Omental fat pad (tissue), 3 donors: ENCODE measurements at regions not wholly inside any gene's neighbourhood (a gene's known extent, or its start where the extent isn't known, plus 50 kb on each side); places are given as distances from the start of the nearest gene placed in this dataset.
A peak's percentile ranks its signal among the peaks of the same experiment; 100 is the strongest.

Source experiments
- ATAC-seq: fragments of 150-250 bp; one replicate; pipeline ENCODE4 v1.9.1; 2016; ENCODE audit warnings: mild to moderate bottlenecking, moderate library complexity; ENCODE audit not compliant: low FRiP score
- DNase-seq: peaks from one replicate; pipeline ENCODE4 v3.0.0-alpha.2; 2019; ENCODE audit warnings: low spot score
- TF ChIP-seq, protein P1 (sequence below), 3 donors: fragments of 450-650 bp; IDR thresholded peaks; one replicate each; pipeline ENCODE4 v1.5.1; 2016 to 2017; ENCODE audit warnings: antibody characterized with exemption in 3 of 3, mild to moderate bottlenecking in 3 of 3, moderate library complexity in 2 of 3

DNA sequence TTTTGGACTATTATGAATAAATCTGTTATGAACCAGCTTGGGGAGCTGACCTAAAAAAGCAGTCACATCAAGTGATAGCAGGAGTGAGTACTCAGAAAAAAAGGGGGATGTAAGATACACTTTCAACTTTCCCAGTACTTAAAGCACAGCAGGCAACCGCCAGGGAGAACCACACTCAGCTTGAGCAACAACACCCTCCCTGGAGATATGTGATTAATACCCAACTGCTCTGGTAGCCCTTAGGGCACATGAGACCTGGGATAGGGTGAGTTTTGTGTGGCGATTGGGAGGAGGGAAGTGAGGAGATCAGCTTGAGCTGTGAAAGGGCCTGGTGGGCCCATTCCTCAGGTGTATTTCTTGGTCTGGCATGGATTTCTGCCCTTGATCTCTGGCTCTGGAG is 220.3 kb upstream of the SFRP2 start:
- TF ChIP-seq, protein P1, sequence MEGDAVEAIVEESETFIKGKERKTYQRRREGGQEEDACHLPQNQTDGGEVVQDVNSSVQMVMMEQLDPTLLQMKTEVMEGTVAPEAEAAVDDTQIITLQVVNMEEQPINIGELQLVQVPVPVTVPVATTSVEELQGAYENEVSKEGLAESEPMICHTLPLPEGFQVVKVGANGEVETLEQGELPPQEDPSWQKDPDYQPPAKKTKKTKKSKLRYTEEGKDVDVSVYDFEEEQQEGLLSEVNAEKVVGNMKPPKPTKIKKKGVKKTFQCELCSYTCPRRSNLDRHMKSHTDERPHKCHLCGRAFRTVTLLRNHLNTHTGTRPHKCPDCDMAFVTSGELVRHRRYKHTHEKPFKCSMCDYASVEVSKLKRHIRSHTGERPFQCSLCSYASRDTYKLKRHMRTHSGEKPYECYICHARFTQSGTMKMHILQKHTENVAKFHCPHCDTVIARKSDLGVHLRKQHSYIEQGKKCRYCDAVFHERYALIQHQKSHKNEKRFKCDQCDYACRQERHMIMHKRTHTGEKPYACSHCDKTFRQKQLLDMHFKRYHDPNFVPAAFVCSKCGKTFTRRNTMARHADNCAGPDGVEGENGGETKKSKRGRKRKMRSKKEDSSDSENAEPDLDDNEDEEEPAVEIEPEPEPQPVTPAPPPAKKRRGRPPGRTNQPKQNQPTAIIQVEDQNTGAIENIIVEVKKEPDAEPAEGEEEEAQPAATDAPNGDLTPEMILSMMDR (IDR thresholded peaks at IDR 0.05): no peak
- no peak for DNase-seq
- no peak for ATAC-seq

DNA sequence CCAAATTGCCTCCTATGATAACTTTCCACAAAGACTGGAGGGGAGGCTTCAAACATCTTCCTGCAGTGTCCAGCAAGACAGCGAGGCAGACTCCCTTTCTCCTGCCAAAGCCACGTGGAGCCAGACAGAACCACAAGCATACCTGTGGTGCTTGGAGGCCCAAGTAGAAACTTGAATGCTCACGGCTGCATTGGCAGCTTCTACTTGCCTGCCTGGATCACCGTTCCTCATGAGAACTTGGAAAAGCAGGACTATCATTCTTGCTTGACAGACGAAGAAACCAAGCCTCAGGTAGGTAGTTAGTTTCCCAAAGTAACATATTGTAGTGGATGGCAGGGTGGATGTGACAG is 216.3 kb upstream of the SFRP2 start:
- TF ChIP-seq, protein P1 (IDR thresholded peaks at IDR 0.05): no peak
- DNase-seq (no peak), ATAC-seq (no peak)

DNA sequence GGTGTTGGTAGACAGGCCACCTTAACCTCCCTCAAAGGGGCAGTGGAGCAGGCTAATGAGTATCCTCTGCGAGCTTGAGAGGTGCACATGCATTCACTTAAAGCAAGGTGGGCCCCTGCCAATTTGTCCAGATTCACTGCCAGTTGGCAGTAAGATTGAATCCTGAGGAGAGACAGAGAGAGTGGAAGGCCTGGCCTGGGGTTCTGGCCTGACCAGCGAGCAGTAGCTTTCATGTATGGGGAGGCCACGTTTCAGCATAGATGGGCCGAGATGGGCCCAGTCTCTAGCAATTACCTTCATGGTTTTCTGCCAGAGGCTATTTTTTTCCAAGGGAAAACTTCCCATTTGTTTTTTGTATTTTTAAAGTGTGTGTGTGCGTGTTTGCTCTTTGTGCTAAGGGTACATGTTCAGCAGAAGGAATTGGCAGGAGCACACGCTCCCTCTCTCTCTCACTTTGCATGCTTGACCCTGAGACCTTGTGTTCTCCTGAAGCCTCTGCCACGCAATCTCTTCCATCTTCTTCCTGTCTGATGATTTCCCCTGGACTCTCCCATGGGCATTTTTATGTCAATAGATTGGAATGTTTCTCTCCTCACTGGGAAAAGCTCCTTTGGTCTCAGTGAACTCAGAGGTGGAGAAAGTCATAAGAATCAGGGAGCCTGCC is 215.8 kb upstream of the SFRP2 start:
- no peak for DNase-seq
- TF ChIP-seq, protein P1 (IDR thresholded peaks at IDR 0.05): no peak
- peak; percentile 98 for ATAC-seq

DNA sequence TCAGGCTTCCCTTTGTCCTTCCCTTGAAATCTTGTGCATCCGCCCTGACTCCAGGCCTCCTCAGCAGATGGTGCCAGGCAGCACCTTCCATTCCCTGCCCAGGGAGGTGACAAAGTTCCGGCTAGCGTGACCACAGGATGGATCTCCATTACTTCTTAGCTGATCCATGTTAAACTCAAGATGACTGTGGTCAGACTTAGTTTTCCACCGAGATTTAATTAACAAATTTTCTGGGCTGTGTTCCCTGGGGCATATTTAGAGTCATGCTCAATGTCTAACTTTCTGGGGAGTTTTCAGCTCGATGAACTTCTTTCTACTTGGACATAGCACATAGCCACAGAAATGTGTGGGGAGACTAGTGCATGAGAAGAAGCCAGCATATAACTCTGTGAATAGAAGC is 215.1 kb upstream of the SFRP2 start:
- TF ChIP-seq, protein P1 (IDR thresholded peaks at IDR 0.05): no peak
- ATAC-seq (no peak), DNase-seq (no peak)

DNA sequence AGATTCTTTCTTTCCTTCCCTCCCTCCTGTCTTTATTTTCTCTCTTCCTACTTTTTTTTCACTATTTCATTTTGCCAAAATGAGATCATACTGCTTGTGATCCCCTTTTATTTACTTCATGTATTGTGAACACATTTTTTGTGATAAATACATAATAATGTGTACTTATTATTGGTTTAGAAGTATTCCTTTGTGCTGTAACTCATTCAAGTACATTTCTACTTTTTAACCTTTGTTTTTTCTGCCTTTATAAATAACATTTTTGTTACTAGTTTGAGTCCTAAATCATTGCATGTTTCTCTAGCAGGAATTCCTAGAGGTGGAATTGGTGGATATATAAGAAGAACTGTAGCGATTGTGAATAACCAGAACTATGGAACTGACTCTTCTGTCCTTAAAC is 214.5 kb upstream of the SFRP2 start:
- TF ChIP-seq, protein P1 (IDR thresholded peaks at IDR 0.05): no peak
- ATAC-seq (no peak), DNase-seq (no peak)

DNA sequence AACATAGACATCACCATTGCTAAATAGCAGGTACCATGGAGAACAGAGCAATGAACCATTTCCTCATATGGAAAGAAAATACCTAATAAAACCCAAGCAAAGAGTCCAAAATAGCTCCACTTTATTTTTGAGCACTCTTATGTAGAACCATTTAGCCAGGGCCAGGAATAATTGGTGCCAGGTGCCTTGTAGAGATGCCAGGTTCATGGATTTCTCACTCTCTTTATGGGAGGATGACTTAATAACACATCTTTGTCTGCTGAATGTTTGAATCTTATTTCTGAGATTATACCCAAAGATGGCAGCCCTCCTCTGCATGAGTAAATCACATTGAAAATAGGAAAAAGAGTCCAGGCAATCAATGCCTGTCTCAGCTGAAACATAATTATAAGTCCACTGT is 212.3 kb upstream of the SFRP2 start:
- ATAC-seq: no peak
- no peak for DNase-seq
- TF ChIP-seq, protein P1 (IDR thresholded peaks at IDR 0.05): no peak

DNA sequence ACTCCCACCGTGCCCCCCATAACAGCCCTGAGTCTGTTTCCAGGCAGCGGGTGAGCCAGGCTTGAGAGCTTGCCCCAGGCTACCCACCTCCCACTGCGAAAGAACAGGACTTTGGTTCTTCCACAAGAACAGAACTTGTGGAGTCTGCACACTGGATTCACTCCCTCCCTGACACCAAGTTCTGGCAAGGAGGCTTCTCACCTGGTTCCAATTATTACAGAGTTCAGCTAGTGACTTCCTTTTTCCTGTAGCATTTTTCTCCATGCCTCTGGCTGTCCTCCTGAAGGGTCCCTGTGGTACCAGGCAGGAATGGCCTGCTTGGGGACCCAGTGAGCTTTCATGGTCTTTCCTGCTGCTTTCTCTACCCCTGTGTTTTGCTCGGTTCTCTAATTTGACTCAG is 208.6 kb upstream of the SFRP2 start:
- TF ChIP-seq, protein P1 (IDR thresholded peaks at IDR 0.05): no peak
- no peak for ATAC-seq
- no peak for DNase-seq
